ENCODE measurements at regions not wholly inside any gene's neighbourhood (a gene's known extent, or its start where the extent isn't known, plus 50 kb on each side); places are given as distances from the start of the nearest gene placed in this dataset.

GRCh38 chr5:126366199-126366560, 57.0 kb upstream of the GRAMD2B start:
- DNase-seq, result no peak

GRCh38 chr5:126368239-126368812, 54.9 kb upstream of the GRAMD2B start:
- peak in 1 of 2 experiments; percentile 37 for DNase-seq

DNA sequence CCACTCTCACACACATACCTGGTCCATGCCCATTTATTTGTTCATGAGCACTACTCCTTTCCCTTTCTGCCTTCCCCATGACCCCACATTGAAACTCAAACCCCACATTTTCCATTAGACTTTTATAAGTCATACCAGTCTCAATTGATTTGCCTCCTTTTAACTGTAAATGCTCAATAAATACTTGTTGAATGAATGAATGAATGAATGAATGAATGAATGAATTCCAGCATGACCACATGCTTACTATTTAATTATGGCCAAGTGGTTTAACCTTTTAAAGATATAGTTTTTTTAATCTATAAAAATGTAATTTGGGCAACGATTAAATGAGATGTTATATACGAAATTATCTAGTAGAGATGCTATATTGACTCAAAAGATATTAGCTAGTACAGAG, 54.1 kb upstream of the GRAMD2B start:
- DNase-seq, result no peak

- DNase-seq, result no peak
Observed at GRCh38 chr5:126369995-126370731, 53.0 kb upstream of the GRAMD2B start.

DNA sequence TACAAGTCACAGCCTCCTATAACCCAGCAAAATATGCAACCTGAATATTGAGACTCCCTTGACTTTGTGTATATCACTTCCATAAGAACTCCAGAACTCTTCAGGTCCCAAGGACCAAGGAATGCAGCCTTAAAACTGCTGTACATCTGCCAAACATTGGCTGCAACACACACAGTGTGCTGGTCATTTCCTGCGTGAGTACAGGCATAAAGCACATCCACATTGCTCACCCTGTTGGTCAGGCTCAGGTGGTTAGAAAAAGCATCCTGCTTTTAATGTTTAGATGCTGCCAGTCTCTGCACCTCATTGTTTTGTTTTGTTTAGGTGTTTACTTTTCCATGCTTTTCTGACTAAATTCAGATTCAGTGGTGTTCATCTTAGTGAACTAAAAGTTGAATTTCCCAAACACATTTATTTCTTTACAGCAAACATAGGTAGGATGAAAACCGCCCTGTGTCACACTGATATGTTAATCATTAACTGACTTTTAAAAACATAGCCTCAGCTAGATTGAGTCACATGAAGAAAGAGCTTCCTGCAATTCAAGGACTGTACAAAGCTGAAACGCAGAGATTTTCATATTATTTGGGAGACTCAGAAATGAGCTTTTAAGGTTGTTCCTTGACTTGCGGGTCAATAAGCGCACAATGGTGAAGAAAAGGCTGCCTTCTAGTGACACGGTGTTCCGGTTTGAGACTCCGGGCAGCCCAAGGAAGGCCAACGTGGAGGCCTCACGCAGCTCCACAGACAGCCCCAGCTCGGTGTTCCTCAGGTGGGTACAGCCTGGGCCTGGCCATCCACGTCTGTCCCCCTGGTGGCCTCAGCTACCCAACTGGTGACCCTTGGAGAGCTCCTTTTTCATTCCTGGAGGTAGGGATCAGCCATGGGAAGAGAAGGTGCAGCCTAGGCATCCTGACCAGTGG, 52.2 kb upstream of the GRAMD2B start:
- DNase-seq, result no peak

GRCh38 chr5:126373375-126374108, 49.7 kb upstream of the GRAMD2B start:
- DNase-seq, result no peak
